Transverse colon (tissue), 4 donors: ENCODE measurements at regions not wholly inside any gene's neighbourhood (a gene's known extent, or its start where the extent isn't known, plus 50 kb on each side); places are given as distances from the start of the nearest gene placed in this dataset.

Experiments used
- CTCF ChIP-seq, 5 experiments: fragments of 200-600 bp in 3 of 5; fragments of 450-650 bp in 2 of 5; sonication (generic) in 3 of 5; IDR thresholded peaks; 1 replicate in 2 of 5; 2 replicates in 3 of 5; pipeline ENCODE4 v1.5.1; 2016 to 2017; ENCODE audit warnings: antibody characterized with exemption in 5 of 5, inconsistent platforms in 3 of 5, mild to moderate bottlenecking in 2 of 5, moderate library complexity in 1 of 5
- EP300 ChIP-seq: sonication (generic); formaldehyde crosslinking; IDR thresholded peaks from one replicate; pipeline ENCODE4 v1.6.1; 2017; ENCODE audit warnings: antibody characterized with exemption, low read depth
- POLR2A ChIP-seq: fragments of 450-650 bp; IDR thresholded peaks from one replicate; pipeline ENCODE4 v1.6.1; 2016; ENCODE audit warnings: antibody characterized with exemption, mild to moderate bottlenecking, moderate library complexity
- POLR2AphosphoS5 ChIP-seq, 3 donors: sonication (generic); formaldehyde crosslinking; IDR thresholded peaks; one replicate each; pipeline ENCODE4 v1.6.1; 2016; ENCODE audit warnings: antibody characterized with exemption in 3 of 3

GRCh38 chr2:217103752-217104545, 244.1 kb upstream of the TNP1 start:
- TF ChIP-seq POLR2A (no peak), CTCF (IDR thresholded peaks at IDR 0.05) (no peak), POLR2AphosphoS5 (IDR thresholded peaks at IDR 0.05) (no peak), EP300 (no peak)
